Activated CD4-positive, alpha-beta T cell treated with anti-CD3 and anti-CD28 coated beads, Interleukin-2, Interleukin-4, amounts not matched to agents 100 ng/mL and 50 ng/mL, durations not matched to agents 16 hours and 8 hours (primary cell): ENCODE measurements at regions not wholly inside any gene's neighbourhood (a gene's known extent, or its start where the extent isn't known, plus 50 kb on each side); places are given as distances from the start of the nearest gene placed in this dataset.
"Not testable (repeated sequence)": the region's sequence is repeated elsewhere in the genome, so short reads cannot be mapped to it uniquely, and the experiment has no call there.

ENCODE experiments used
- DNase-seq: peaks from one replicate; pipeline ENCODE4 v3.0.0-alpha.2; 2020; ENCODE audit warnings: low spot score

DNA sequence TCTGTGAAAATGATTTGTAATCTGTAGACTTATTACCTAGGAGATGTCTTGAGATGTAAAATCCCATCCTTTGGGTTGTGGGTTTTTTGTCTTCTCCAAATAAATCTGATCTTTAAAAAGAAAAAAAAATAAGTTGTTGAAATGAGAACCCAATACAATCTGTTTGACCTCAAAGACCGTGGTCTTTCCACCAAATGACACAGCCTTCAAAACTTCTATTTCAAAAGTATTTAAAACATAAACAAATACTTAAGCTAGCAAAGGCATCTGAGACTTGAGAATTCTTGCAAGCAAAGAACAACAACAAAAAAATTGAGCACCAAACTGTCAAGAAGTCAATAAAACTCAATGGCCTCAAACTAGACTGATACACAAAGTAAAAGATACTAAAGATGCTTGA, 67.9 kb upstream of the HECW1 start:
- no peak for DNase-seq

GRCh38 chr7:43054052-43054722, 58.3 kb upstream of the HECW1 start:
- no peak for DNase-seq

DNA sequence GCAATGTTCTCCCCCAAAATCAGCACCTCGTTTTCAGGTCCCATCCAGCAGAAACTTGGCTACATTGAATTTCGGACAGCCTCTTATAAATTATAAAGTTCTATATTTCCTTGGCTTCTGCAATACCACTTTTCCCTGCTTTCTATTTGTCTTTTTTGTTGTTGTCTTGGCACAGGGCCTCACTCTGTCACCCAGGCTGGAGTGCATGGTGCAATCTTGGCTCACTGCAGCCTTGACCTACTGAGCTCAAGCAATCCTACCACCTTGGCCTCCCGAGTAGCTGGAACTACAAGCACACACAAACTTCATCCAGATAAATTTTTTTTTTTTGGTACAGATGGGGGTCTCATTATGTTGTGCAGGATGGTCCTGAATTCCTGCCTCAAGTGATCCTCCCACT, 55.3 kb upstream of the HECW1 start:
- no peak for DNase-seq

DNA sequence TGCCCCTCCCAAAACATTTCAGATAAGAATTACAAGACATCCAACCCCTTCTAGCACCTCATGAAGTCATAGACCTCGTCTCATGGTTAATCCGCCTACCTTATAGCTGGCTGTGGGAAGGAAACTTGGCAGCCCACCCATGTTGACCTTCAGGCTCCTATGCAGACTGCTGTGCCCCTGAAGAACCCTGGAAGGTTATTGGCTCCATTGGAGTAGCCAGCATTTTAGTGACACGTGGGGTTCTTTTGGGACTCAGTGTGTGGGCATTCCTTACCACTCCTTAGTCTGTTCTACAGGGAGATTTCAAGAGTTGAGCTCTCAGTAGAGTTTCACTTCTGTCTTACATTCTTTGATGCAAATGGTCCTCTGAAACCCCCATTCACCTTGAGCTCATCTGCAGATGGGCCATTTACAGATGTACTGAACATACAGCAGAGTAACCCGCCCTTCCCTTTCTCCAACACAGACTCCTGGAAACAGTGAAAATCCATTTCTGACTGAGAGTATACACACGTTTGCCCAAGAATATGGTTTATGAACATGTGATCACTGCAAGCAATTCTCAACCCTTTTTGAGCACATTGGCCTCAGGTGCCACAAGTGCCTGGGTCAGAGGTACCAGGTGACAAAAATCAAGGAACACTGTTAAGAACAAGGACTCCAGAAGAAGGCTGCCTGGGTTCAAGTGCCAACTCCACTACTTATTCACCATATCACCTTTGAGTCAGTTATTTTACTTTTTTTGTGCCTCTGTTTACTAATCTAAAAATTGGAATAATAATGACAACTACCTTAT, 54.0 kb upstream of the HECW1 start:
- DNase-seq, result no peak

- not testable (repeated sequence) for DNase-seq
Observed at GRCh38 chr7:43059067-43059600, 53.3 kb upstream of the HECW1 start.
